Kidney epithelial cell (primary cell): ENCODE measurements at regions not wholly inside any gene's neighbourhood (a gene's known extent, or its start where the extent isn't known, plus 50 kb on each side); places are given as distances from the start of the nearest gene placed in this dataset.
"Not testable (repeated sequence)": the region's sequence is repeated elsewhere in the genome, so short reads cannot be mapped to it uniquely, and the experiment has no call there.

Source experiments
- DNase-seq: peaks from one replicate; pipeline ENCODE4 v3.0.0-alpha.2; 2010; ENCODE audit warnings: low read depth
- H3K27me3 ChIP-seq: 2 replicates; pipeline ENCODE4 v1.6.0; 2011; ENCODE audit warnings: low read length; ENCODE audit not compliant: control insufficient read depth, insufficient read depth
- H3K36me3 ChIP-seq: 2 replicates; pipeline ENCODE4 v1.5.1; 2011; ENCODE audit warnings: low read length; ENCODE audit not compliant: control insufficient read depth, insufficient read depth
- H3K4me3 ChIP-seq: 2 replicates; pipeline ENCODE4 v1.5.1; 2011; ENCODE audit warnings: low read depth, mild to moderate bottlenecking, control low read depth, low read length
- TF ChIP-seq, protein P1 (sequence below): IDR thresholded peaks from 2 replicates; pipeline ENCODE4 v1.5.1; 2011; ENCODE audit warnings: mild to moderate bottlenecking, moderate library complexity, low read length, control low read depth, inconsistent platforms; ENCODE audit not compliant: insufficient read depth, poor library complexity, severe bottlenecking

DNA sequence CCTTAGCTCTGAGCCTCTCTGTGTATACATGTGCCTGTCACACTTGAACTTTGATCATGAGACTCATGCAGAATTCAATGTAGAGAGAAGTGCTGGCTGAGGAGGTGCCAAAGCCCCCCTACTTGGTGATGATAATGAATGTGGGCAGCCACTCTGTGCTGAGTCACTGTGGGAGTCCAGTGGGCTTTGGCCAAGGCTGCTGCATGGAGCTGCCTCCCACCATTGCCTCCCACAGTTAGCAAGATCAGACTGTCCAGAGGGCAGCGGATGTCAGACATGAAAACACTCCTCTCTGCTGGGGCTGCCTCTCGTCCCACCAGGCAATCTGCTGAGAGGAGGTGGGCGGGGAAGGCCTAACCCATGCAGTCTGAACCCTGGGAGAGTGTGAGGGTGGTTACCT lies 180.3 kb downstream of the SH2D4B start:
- Histone ChIP-seq H3K27me3 (no peaks in the 10 kb centered on the region), H3K36me3 (no peaks in the 10 kb centered on the region), H3K4me3 (no peak overlapping the region)
- DNase-seq: no peak
- TF ChIP-seq, protein P1, sequence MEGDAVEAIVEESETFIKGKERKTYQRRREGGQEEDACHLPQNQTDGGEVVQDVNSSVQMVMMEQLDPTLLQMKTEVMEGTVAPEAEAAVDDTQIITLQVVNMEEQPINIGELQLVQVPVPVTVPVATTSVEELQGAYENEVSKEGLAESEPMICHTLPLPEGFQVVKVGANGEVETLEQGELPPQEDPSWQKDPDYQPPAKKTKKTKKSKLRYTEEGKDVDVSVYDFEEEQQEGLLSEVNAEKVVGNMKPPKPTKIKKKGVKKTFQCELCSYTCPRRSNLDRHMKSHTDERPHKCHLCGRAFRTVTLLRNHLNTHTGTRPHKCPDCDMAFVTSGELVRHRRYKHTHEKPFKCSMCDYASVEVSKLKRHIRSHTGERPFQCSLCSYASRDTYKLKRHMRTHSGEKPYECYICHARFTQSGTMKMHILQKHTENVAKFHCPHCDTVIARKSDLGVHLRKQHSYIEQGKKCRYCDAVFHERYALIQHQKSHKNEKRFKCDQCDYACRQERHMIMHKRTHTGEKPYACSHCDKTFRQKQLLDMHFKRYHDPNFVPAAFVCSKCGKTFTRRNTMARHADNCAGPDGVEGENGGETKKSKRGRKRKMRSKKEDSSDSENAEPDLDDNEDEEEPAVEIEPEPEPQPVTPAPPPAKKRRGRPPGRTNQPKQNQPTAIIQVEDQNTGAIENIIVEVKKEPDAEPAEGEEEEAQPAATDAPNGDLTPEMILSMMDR: no peak

GRCh38 chr10:80719935-80720334 lies 182.2 kb downstream of the SH2D4B start:
- H3K27me3 ChIP-seq: no peaks in the 10 kb centered on the region
- DNase-seq: no peak
- no peaks in the 10 kb centered on the region for H3K36me3 ChIP-seq
- no peak overlapping the region for H3K4me3 ChIP-seq
- TF ChIP-seq, protein P1: no peak

- Histone ChIP-seq H3K36me3 (no peaks in the 10 kb centered on the region), H3K4me3 (no peak overlapping the region), H3K27me3 (no peaks in the 10 kb centered on the region)
- no peak for DNase-seq
- TF ChIP-seq, protein P1: no peak
Observed at GRCh38 chr10:80720549-80720948, 182.8 kb downstream of the SH2D4B start.

DNA sequence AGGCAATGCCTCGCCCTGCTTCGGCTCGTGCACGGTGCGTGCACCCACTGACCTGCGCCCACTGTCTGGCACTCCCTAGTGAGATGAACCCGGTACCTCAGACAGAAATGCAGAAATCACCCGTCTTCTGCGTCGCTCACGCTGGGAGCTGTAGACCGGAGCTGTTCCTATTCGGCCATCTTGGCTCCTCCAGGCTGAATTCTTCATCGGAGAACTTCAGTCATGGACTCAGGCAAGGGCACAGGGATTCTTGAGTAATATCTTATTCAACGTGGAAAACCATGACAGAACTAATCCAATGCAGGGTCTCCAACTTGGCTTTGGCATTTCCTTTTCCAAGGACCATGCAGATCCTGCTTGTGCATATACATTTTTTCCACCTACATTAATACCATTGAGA lies 190.7 kb downstream of the SH2D4B start:
- not testable (repeated sequence) for H3K4me3 ChIP-seq, H3K27me3 ChIP-seq, DNase-seq, H3K36me3 ChIP-seq

- H3K4me3 ChIP-seq: no peak overlapping the region
- no peaks in the 10 kb centered on the region for H3K36me3 ChIP-seq
- TF ChIP-seq, protein P1: no peak
- no peaks in the 10 kb centered on the region for H3K27me3 ChIP-seq
- DNase-seq: no peak
Observed at GRCh38 chr10:80729896-80730295, 192.2 kb downstream of the SH2D4B start.

GRCh38 chr10:80730522-80730921 lies 192.8 kb downstream of the SH2D4B start:
- TF ChIP-seq, protein P1: no peak

More at GRCh38 chr10:80730522-80730921, 192.8 kb downstream of the SH2D4B start:
- Histone ChIP-seq H3K27me3 (no peaks in the 10 kb centered on the region), H3K4me3 (no peak overlapping the region), H3K36me3 (no peaks in the 10 kb centered on the region)
- DNase-seq: no peak
